HEK293 (cell line): ENCODE measurements at regions not wholly inside any gene's neighbourhood (a gene's known extent, or its start where the extent isn't known, plus 50 kb on each side); places are given as distances from the start of the nearest gene placed in this dataset.

Experiments used
- CTCF ChIA-PET: fragments of 350-600 bp; formaldehyde crosslinking; extraction: SDS; loops from one replicate; lab custom pipeline; 2021; ENCODE audit warnings: antibody characterized with exemption; lab: Yijun Ruan, JAX
- POLR2A ChIA-PET: fragments of 300-600 bp; formaldehyde crosslinking; extraction: SDS; loops from one replicate; lab custom pipeline; 2020; ENCODE audit warnings: antibody characterized with exemption, inconsistent platforms; lab: Yijun Ruan, JAX
- H3K27ac ChIP-seq: fragments of 200-500 bp; sonication (Bioruptor generic); 2 replicates; pipeline ENCODE4 v1.5.1; 2014; ENCODE audit warnings: low read depth, low read length, control low read depth, inconsistent platforms; ENCODE audit errors: extremely low read depth
- H3K36me3 ChIP-seq, 2 experiments: fragments of 200-500 bp in 1 of 2; sonication (Bioruptor generic) in 1 of 2; 1 replicate in 1 of 2; 2 replicates in 1 of 2; pipeline ENCODE4 v1.5.1; 2014 to 2017; ENCODE audit warnings: inconsistent platforms in 2 of 2, low read length in 2 of 2; ENCODE audit not compliant: control insufficient read depth in 2 of 2, insufficient read depth in 1 of 2
- H3K4me1 ChIP-seq: fragments of 200-500 bp; sonication (Bioruptor generic); 2 replicates; pipeline ENCODE4 v1.5.1; 2014; ENCODE audit warnings: mild to moderate bottlenecking, low read length, inconsistent platforms; ENCODE audit not compliant: control insufficient read depth, insufficient read depth
- H3K4me3 ChIP-seq: 2 replicates; pipeline ENCODE4 v1.5.1; 2011; ENCODE audit warnings: low read depth, mild to moderate bottlenecking, control low read depth, low read length, moderate library complexity
- H3K9me3 ChIP-seq: fragments of 200-500 bp; sonication (Bioruptor generic); 2 replicates; pipeline ENCODE4 v1.5.1; 2014; ENCODE audit warnings: low read depth, low read length, inconsistent platforms; ENCODE audit not compliant: control insufficient read depth, insufficient read depth
- AEBP2 ChIP-seq: fragments of 450-650 bp; formaldehyde crosslinking; IDR thresholded peaks from 2 replicates; pipeline ENCODE4 v1.5.1; 2016; ENCODE audit warnings: missing biosample characterization, missing genetic modification characterization, borderline replicate concordance
- HIC1 ChIP-seq: fragments of 450-650 bp; formaldehyde crosslinking; IDR thresholded peaks from 2 replicates; pipeline ENCODE4 v1.5.1; 2016; ENCODE audit warnings: missing biosample characterization, missing genetic modification characterization
- PRDM1 ChIP-seq: fragments of 450-650 bp; formaldehyde crosslinking; IDR thresholded peaks from 2 replicates; pipeline ENCODE4; 2016; ENCODE audit warnings: missing biosample characterization, missing genetic modification characterization
- PRDM10 ChIP-seq: fragments of 450-650 bp; formaldehyde crosslinking; IDR thresholded peaks from 2 replicates; pipeline ENCODE4 v1.5.1; 2016; ENCODE audit warnings: missing biosample characterization, missing genetic modification characterization
- SALL2 ChIP-seq: fragments of 450-650 bp; formaldehyde crosslinking; IDR thresholded peaks from 2 replicates; pipeline ENCODE4 v1.5.0; 2017; ENCODE audit warnings: missing biosample characterization, mild to moderate bottlenecking, missing genetic modification characterization, borderline replicate concordance
- TCF7L2 ChIP-seq: IDR thresholded peaks from 2 replicates; pipeline ENCODE4 v1.6.1; 2011; ENCODE audit warnings: low read depth, mild to moderate bottlenecking, inconsistent platforms, low read length, moderate library complexity, borderline replicate concordance
- ZBTB48 ChIP-seq: fragments of 450-650 bp; formaldehyde crosslinking; IDR thresholded peaks from 2 replicates; pipeline ENCODE4 v1.5.1; 2016; ENCODE audit warnings: missing biosample characterization, missing genetic modification characterization
- ZBTB7A ChIP-seq: fragments of 450-650 bp; formaldehyde crosslinking; IDR thresholded peaks from 2 replicates; pipeline ENCODE4 v1.5.1; 2016; ENCODE audit warnings: low read depth, missing biosample characterization, missing genetic modification characterization
- ZNF202 ChIP-seq: fragments of 450-650 bp; formaldehyde crosslinking; IDR thresholded peaks from 2 replicates; pipeline ENCODE4 v1.5.1; 2016; ENCODE audit warnings: missing biosample characterization, missing genetic modification characterization, borderline replicate concordance
- ZNF239 ChIP-seq: fragments of 450-650 bp; formaldehyde crosslinking; IDR thresholded peaks from 2 replicates; pipeline ENCODE4 v1.5.1; 2016; ENCODE audit warnings: missing biosample characterization, missing genetic modification characterization
- ZNF280C ChIP-seq: fragments of 450-650 bp; formaldehyde crosslinking; IDR thresholded peaks from 2 replicates; pipeline ENCODE4 v1.5.1; 2016; ENCODE audit warnings: missing biosample characterization, missing genetic modification characterization
- ZNF341 ChIP-seq: fragments of 450-650 bp; formaldehyde crosslinking; IDR thresholded peaks from 2 replicates; pipeline ENCODE4; 2016; ENCODE audit warnings: low read depth, missing biosample characterization, missing genetic modification characterization
- ZNF404 ChIP-seq: fragments of 450-650 bp; formaldehyde crosslinking; IDR thresholded peaks from 2 replicates; pipeline ENCODE4 v1.5.1; 2017; ENCODE audit warnings: missing biosample characterization, missing genetic modification characterization
- ZNF513 ChIP-seq: fragments of 450-650 bp; IDR thresholded peaks from 2 replicates; pipeline ENCODE4 v1.5.1; 2018; ENCODE audit warnings: missing biosample characterization, missing genetic modification characterization
- ZNF530 ChIP-seq: fragments of 450-650 bp; formaldehyde crosslinking; IDR thresholded peaks from 2 replicates; pipeline ENCODE4 v1.5.1; 2016; ENCODE audit warnings: low read depth, missing biosample characterization, missing genetic modification characterization
- ZNF560 ChIP-seq: fragments of 450-650 bp; formaldehyde crosslinking; IDR thresholded peaks from 2 replicates; pipeline ENCODE4 v1.5.1; 2017; ENCODE audit warnings: missing biosample characterization, missing genetic modification characterization, borderline replicate concordance
- ZNF639 ChIP-seq: fragments of 450-650 bp; formaldehyde crosslinking; IDR thresholded peaks from 2 replicates; pipeline ENCODE4 v1.5.1; 2016; ENCODE audit warnings: missing biosample characterization, missing genetic modification characterization
- ZNF707 ChIP-seq: fragments of 450-650 bp; formaldehyde crosslinking; IDR thresholded peaks from 2 replicates; pipeline ENCODE4 v1.5.1; 2016; ENCODE audit warnings: missing biosample characterization, missing genetic modification characterization

- H3K4me1 ChIP-seq, result no peaks in the 10 kb centered on the region
- no peak overlapping the region for H3K4me3 ChIP-seq
- ChIA-PET POLR2A (no interaction called here), CTCF (no interaction called here)
- TF ChIP-seq ZBTB48 (tag by site-specific recombination) (no peak), HIC1 (tag by site-specific recombination) (no peak), ZNF530 (tag by site-specific recombination) (no peak)
- H3K9me3 ChIP-seq, result no peaks in the 10 kb centered on the region
- no peaks in the 10 kb centered on the region for H3K36me3 ChIP-seq
- H3K27ac ChIP-seq, result no peak overlapping the region
Measured at GRCh38 chr5:118156181-118156580, 832.2 kb downstream of the DTWD2 start.

- Histone ChIP-seq H3K36me3 (no peaks in the 10 kb centered on the region), H3K27ac (no peak overlapping the region), H3K9me3 (no peaks in the 10 kb centered on the region), H3K4me3 (no peak overlapping the region), H3K4me1 (no peaks in the 10 kb centered on the region)
- CTCF ChIA-PET, result interaction anchor here (0.5 kb wide), 1 partner anchor 87 kb away, joined by 3 read pairs; no protein-coding TSS in a partner anchor
- POLR2A ChIA-PET, result no interaction called here
- TF ChIP-seq HIC1 (tag by site-specific recombination) (no peak), ZNF239 (no peak), ZNF341 (no peak), ZNF202 (tag by site-specific recombination) (no peak), ZNF513 (tag by site-specific recombination) (no peak), PRDM10 (tag by site-specific recombination) (no peak), AEBP2 (tag by site-specific recombination) (no peak), ZNF639 (no peak), ZNF404 (no peak), ZBTB7A (tag by site-specific recombination) (no peak), TCF7L2 (no peak), ZNF560 (tag by site-specific recombination) (no peak), ZNF280C (no peak), ZNF707 (tag by site-specific recombination) (no peak), SALL2 (tag by site-specific recombination) (no peak), PRDM1 (no peak)
Measured at GRCh38 chr5:118146824-118147223, 841.5 kb downstream of the DTWD2 start.
